ENCODE measurements at regions not wholly inside any gene's neighbourhood (a gene's known extent, or its start where the extent isn't known, plus 50 kb on each side); places are given as distances from the start of the nearest gene placed in this dataset.

DNA sequence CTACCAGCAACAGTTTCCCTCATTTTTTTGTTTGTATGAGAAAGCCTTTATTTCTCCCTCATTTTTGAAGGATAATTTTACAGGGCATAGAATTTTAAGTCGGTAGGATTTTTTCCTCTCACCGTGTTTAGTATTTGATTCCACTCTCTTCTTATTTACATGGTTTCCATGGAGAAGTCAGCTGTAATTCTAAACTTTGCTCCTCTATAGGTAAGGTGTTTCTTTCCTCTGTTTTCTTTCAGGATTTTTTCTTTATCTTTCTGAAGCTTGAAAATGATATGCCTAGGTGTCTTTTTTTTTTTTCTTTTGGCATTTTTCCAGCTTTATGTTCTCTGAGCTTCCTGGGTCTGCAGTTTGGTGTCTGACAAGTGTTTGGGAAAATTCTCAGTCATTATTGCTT lies 75.6 kb upstream of the ETV6 start:
- no peak overlapping the region for H3K27ac ChIP-seq
- TF ChIP-seq, protein P1, sequence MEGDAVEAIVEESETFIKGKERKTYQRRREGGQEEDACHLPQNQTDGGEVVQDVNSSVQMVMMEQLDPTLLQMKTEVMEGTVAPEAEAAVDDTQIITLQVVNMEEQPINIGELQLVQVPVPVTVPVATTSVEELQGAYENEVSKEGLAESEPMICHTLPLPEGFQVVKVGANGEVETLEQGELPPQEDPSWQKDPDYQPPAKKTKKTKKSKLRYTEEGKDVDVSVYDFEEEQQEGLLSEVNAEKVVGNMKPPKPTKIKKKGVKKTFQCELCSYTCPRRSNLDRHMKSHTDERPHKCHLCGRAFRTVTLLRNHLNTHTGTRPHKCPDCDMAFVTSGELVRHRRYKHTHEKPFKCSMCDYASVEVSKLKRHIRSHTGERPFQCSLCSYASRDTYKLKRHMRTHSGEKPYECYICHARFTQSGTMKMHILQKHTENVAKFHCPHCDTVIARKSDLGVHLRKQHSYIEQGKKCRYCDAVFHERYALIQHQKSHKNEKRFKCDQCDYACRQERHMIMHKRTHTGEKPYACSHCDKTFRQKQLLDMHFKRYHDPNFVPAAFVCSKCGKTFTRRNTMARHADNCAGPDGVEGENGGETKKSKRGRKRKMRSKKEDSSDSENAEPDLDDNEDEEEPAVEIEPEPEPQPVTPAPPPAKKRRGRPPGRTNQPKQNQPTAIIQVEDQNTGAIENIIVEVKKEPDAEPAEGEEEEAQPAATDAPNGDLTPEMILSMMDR (IDR thresholded peaks at IDR 0.05) = no peak
- H3K9me3 ChIP-seq = no peaks in the 10 kb centered on the region
- no peaks in the 10 kb centered on the region for H3K27me3 ChIP-seq
- H3K4me3 ChIP-seq (ENCODE audit: low read depth in 1 of 2, low read length in 1 of 2) = no peak overlapping the region
- no peaks in the 10 kb centered on the region for H3K4me1 ChIP-seq (ENCODE audit: control insufficient read depth in 1 of 2, insufficient read depth in 1 of 2, low read depth in 1 of 2, low read length in 1 of 2)
- no peaks in the 10 kb centered on the region for H3K36me3 ChIP-seq

DNA sequence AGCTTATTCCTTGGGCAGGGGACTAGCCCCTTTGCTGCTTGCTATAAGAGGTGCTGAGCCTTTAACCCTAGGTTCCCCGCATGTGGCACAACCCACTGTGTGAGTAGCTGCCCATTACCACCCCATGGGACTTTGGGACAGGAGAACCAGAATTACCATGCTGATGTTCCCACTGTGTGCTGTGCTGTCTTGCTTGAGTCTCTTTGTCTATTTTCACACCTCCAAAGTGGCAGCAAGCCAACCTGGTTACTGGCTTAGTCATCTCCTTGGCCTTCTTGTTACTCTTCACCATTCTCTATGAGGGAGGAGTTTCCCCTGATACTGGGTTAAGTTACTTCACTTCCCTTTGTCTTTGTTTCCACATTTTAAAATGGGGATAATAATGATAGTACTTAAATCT lies 73.4 kb upstream of the ETV6 start:
- TF ChIP-seq, protein P1 (IDR thresholded peaks at IDR 0.05) = no peak
- H3K9me3 ChIP-seq = no peaks in the 10 kb centered on the region
- no peak overlapping the region for H3K27ac ChIP-seq
- no peaks in the 10 kb centered on the region for H3K4me1 ChIP-seq (ENCODE audit: control insufficient read depth in 1 of 2, insufficient read depth in 1 of 2, low read depth in 1 of 2, low read length in 1 of 2)
- no peaks in the 10 kb centered on the region for H3K36me3 ChIP-seq
- H3K4me3 ChIP-seq (ENCODE audit: low read depth in 1 of 2, low read length in 1 of 2) = no peak overlapping the region
- H3K27me3 ChIP-seq = no peaks in the 10 kb centered on the region

DNA sequence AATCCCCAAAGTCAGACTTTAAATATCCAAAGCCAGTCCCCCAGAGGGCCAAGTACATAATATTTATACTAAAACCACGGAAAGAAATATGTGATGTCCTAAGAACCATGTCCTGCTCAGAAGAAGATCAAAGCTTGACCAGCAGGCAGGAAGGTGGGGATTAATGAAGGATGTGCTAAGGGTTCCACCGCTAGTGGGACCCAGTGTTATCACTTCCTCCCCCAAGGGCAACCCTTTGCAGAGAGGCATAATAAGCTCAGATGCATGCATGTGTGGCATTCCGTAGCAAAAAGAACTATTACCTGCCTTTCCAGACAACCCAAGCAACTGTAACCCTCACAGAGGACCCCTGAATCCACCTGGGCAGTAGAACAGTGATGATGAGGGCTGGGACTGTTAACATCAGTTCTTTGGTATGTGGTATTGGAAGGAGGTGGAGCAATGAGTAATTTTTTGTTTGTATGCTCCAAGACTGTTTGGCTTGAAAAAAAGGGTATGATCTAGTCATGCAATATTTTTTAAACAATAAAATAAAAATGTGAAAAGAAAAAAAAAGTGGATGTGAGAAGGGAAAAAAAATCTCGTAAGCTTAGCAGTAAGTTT lies 71.7 kb upstream of the ETV6 start:
- Histone ChIP-seq H3K4me1 (ENCODE audit: control insufficient read depth in 1 of 2, insufficient read depth in 1 of 2, low read depth in 1 of 2, low read length in 1 of 2) (peaks cover 4% of the 10 kb centered on the region in 2 experiments), H3K4me3 (ENCODE audit: low read depth in 1 of 2, low read length in 1 of 2) (no peak overlapping the region), H3K27me3 (no peaks in the 10 kb centered on the region), H3K27ac (no peak overlapping the region), H3K36me3 (no peaks in the 10 kb centered on the region), H3K9me3 (no peaks in the 10 kb centered on the region)
- TF ChIP-seq, protein P1 (IDR thresholded peaks at IDR 0.05) = no peak

DNA sequence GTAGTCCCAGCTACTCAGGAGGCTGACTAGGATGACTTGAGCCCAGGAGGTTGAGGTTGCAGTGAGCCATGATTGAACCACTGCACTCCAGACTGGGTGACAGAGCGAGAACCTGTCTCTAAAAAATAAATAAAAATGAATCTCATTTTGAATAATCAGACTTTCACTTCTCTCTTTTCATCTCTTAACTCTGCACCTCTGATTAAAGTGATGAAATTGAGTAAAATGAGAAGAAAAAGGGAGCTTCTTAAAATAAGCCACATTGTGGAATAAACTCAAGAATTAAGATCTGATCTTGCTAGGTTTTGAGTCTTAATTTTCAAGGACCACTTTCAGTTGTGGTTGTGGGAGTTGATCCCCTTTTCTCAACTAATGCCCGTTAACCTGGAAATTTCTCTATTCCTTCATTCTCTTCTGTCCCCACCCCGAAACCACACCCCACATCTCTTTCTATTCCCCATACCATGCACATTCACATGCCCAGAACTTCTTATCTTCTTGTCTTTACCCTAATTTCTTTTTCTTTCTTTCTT lies 70.9 kb upstream of the ETV6 start:
- H3K9me3 ChIP-seq = no peaks in the 10 kb centered on the region
- no peaks in the 10 kb centered on the region for H3K27me3 ChIP-seq
- H3K4me1 ChIP-seq (ENCODE audit: control insufficient read depth in 1 of 2, insufficient read depth in 1 of 2, low read depth in 1 of 2, low read length in 1 of 2) = peaks cover 4% of the 10 kb centered on the region in 2 experiments
- no peak overlapping the region for H3K27ac ChIP-seq
- H3K4me3 ChIP-seq (ENCODE audit: low read depth in 1 of 2, low read length in 1 of 2) = no peak overlapping the region
- TF ChIP-seq, protein P1 (IDR thresholded peaks at IDR 0.05) = no peak
- H3K36me3 ChIP-seq = no peaks in the 10 kb centered on the region

DNA sequence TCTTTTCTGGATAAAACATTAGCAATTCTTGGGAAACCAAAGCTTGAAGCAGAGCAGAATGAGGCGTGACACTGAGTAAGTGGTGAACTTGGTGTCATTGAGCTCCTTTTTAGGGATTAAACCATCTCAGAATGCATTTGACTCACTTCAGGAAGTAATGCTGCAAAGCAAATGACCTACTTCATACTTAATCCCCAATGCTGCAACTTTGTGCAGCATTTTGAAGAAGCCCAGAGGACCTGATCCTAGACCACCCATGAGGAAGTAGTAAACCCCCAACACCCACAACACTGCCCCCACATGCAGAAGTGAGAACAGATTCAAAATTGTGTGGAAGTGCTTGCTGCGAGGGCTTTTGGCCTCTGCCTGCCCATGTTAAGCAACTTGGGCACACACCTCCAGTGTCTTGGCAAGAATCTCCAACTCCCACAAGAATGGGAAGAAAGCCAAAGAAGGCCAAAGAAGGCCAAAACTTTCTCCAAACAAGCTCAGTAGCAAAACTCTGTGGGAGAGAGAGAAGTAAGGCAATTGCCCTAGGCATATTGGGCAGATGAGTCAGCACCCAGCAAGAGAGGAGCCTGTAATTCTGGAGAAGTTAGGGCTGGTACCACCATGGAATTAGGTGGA lies 69.2 kb upstream of the ETV6 start:
- Histone ChIP-seq H3K4me1 (ENCODE audit: control insufficient read depth in 1 of 2, insufficient read depth in 1 of 2, low read depth in 1 of 2, low read length in 1 of 2) (peaks cover 4% of the 10 kb centered on the region in 2 experiments), H3K9me3 (no peaks in the 10 kb centered on the region), H3K4me3 (ENCODE audit: low read depth in 1 of 2, low read length in 1 of 2) (no peak overlapping the region), H3K36me3 (no peaks in the 10 kb centered on the region), H3K27me3 (no peaks in the 10 kb centered on the region), H3K27ac (no peak overlapping the region)
- TF ChIP-seq, protein P1 (IDR thresholded peaks at IDR 0.05) = no peak
